ENCODE measurements at regions not wholly inside any gene's neighbourhood (a gene's known extent, or its start where the extent isn't known, plus 50 kb on each side); places are given as distances from the start of the nearest gene placed in this dataset.

GRCh38 chr13:90564096-90564495 is 783.4 kb upstream of the MIR17HG start:
- BruUV-seq (replicated peaks), result no TSS peak
- no peak overlapping the region for H3K4me2 ChIP-seq
- ChIA-PET POLR2A (ENCODE audit: unreplicated experiment) (no interaction called here), CTCF (no interaction called here)
- H3K9me2 ChIP-seq (ENCODE audit: insufficient read depth), result no peaks in the 10 kb centered on the region; the same call in 1 of the 2 replicates
- intact Hi-C loops (cut with micrococcal nuclease; ENCODE audit: unreplicated experiment), result no loop called here
- H3K27me3 ChIP-seq (ENCODE audit: insufficient read depth, low read depth), result no peaks in the 10 kb centered on the region
- TF ChIP-seq EZH2 (IDR thresholded peaks at IDR 0.05; ENCODE audit: low read depth) (no peak), CTCF (conservative IDR thresholded peaks at IDR 0.05) (no peak)
- H3K4me3 ChIP-seq, result no peak overlapping the region
- H3K79me2 ChIP-seq (ENCODE audit: low read depth), result no peaks in the 10 kb centered on the region
- no peak overlapping the region for H2AFZ ChIP-seq
- H4K20me1 ChIP-seq (ENCODE audit: insufficient read depth), result no peaks in the 10 kb centered on the region
- DNase-seq, result no peak
- H3K27ac ChIP-seq, result no peak overlapping the region
- no peaks in the 10 kb centered on the region for H3K9me3 ChIP-seq (ENCODE audit: insufficient read depth, low read depth)
- H3F3A ChIP-seq (ENCODE audit: insufficient read depth, low read depth), result no peaks in the 10 kb centered on the region
- no peaks in the 10 kb centered on the region for H3K36me3 ChIP-seq (ENCODE audit: low read depth)
- no peaks in the 10 kb centered on the region for H3K4me1 ChIP-seq (replicated peaks; ENCODE audit: insufficient read depth)

- Histone ChIP-seq H2AFZ (no peak overlapping the region), H3K79me2 (ENCODE audit: low read depth) (no peaks in the 10 kb centered on the region), H3K4me1 (replicated peaks; ENCODE audit: insufficient read depth) (no peaks in the 10 kb centered on the region), H3K27me3 (ENCODE audit: insufficient read depth, low read depth) (no peaks in the 10 kb centered on the region), H3K27ac (no peak overlapping the region), H4K20me1 (ENCODE audit: insufficient read depth) (no peaks in the 10 kb centered on the region), H3K4me2 (no peak overlapping the region), H3K4me3 (no peak overlapping the region), H3K9me3 (ENCODE audit: insufficient read depth, low read depth) (no peaks in the 10 kb centered on the region), H3K9me2 (ENCODE audit: insufficient read depth) (no peaks in the 10 kb centered on the region; the same call in 1 of the 2 replicates), H3K36me3 (ENCODE audit: low read depth) (no peaks in the 10 kb centered on the region), H3F3A (ENCODE audit: insufficient read depth, low read depth) (no peaks in the 10 kb centered on the region)
- intact Hi-C loops (cut with micrococcal nuclease; ENCODE audit: unreplicated experiment), result no loop called here
- ChIA-PET CTCF (no interaction called here), POLR2A (ENCODE audit: unreplicated experiment) (no interaction called here)
- BruUV-seq (replicated peaks), result no TSS peak
- no peak for DNase-seq
- no peak for TF ChIP-seq CTCF (conservative IDR thresholded peaks at IDR 0.05)
- no peak for TF ChIP-seq EZH2 (IDR thresholded peaks at IDR 0.05; ENCODE audit: low read depth)
These were observed 782.9 kb upstream of the MIR17HG start for GRCh38 chr13:90564566-90564965.

- BruUV-seq (replicated peaks), result no TSS peak
- Histone ChIP-seq H3F3A (ENCODE audit: insufficient read depth, low read depth) (no peaks in the 10 kb centered on the region), H3K9me3 (ENCODE audit: insufficient read depth, low read depth) (no peaks in the 10 kb centered on the region), H3K27ac (no peak overlapping the region), H3K27me3 (ENCODE audit: insufficient read depth, low read depth) (no peaks in the 10 kb centered on the region), H3K4me3 (no peak overlapping the region), H3K9me2 (ENCODE audit: insufficient read depth) (no peaks in the 10 kb centered on the region; the same call in 1 of the 2 replicates), H3K79me2 (ENCODE audit: low read depth) (no peaks in the 10 kb centered on the region), H3K4me1 (replicated peaks; ENCODE audit: insufficient read depth) (no peaks in the 10 kb centered on the region), H4K20me1 (ENCODE audit: insufficient read depth) (no peaks in the 10 kb centered on the region), H3K4me2 (no peak overlapping the region), H2AFZ (0 out of 2 replicates have a peak overlapping the region, but pooled peaks have one; percentile 61), H3K36me3 (ENCODE audit: low read depth) (no peaks in the 10 kb centered on the region)
- no peak for TF ChIP-seq EZH2 (IDR thresholded peaks at IDR 0.05; ENCODE audit: low read depth)
- TF ChIP-seq CTCF (conservative IDR thresholded peaks at IDR 0.05), result no peak
- ChIA-PET POLR2A (ENCODE audit: unreplicated experiment) (no interaction called here), CTCF (no interaction called here)
- DNase-seq, result no peak
- intact Hi-C loops (cut with micrococcal nuclease; ENCODE audit: unreplicated experiment), result no loop called here
These were observed 781.3 kb upstream of the MIR17HG start for GRCh38 chr13:90565985-90566713.
